GM23248 (cell line): ENCODE measurements at regions not wholly inside any gene's neighbourhood (a gene's known extent, or its start where the extent isn't known, plus 50 kb on each side); places are given as distances from the start of the nearest gene placed in this dataset.

Source experiments
- DNase-seq: peaks from one replicate; pipeline ENCODE4 v3.0.0-alpha.2; 2015
- H2AFZ ChIP-seq: fragments of 200-600 bp; sonication (generic); 2 replicates; pipeline ENCODE4 v1.6.1; 2016; ENCODE audit warnings: antibody characterized with exemption
- H3F3A ChIP-seq: fragments of 200-600 bp; sonication (generic); 2 replicates; pipeline ENCODE4 v1.6.1; 2016; ENCODE audit warnings: mild to moderate bottlenecking, antibody characterized with exemption, mixed run types; ENCODE audit not compliant: insufficient read depth
- H3K27ac ChIP-seq: fragments of 200-600 bp; sonication (generic); 2 replicates; pipeline ENCODE4 v1.5.1; 2016; ENCODE audit warnings: mild to moderate bottlenecking
- H3K27me3 ChIP-seq: fragments of 200-600 bp; sonication (generic); replicated peaks from 2 replicates; pipeline ENCODE4 v1.6.1; 2016; ENCODE audit warnings: mild to moderate bottlenecking; ENCODE audit not compliant: insufficient read depth
- H3K36me3 ChIP-seq: fragments of 200-600 bp; sonication (generic); 2 replicates; pipeline ENCODE4 v1.6.1; 2016; ENCODE audit warnings: low read depth, mild to moderate bottlenecking
- H3K4me1 ChIP-seq: fragments of 200-600 bp; sonication (generic); 2 replicates; pipeline ENCODE4 v1.6.1; 2016; ENCODE audit warnings: mild to moderate bottlenecking; ENCODE audit not compliant: insufficient read depth
- H3K4me2 ChIP-seq: fragments of 200-600 bp; sonication (generic); one replicate; pipeline ENCODE4 v1.6.1; 2016; ENCODE audit warnings: mild to moderate bottlenecking; ENCODE audit not compliant: unreplicated experiment
- H3K4me3 ChIP-seq: fragments of 200-600 bp; sonication (generic); 2 replicates; pipeline ENCODE4 v1.5.1; 2016; ENCODE audit warnings: mild to moderate bottlenecking
- H3K79me2 ChIP-seq: fragments of 200-600 bp; sonication (generic); 2 replicates; pipeline ENCODE4 v1.6.1; 2016; ENCODE audit warnings: mild to moderate bottlenecking; ENCODE audit not compliant: insufficient read depth
- H3K9ac ChIP-seq: fragments of 200-600 bp; sonication (generic); 2 replicates; pipeline ENCODE4 v1.6.1; 2016; ENCODE audit warnings: mild to moderate bottlenecking
- H3K9me2 ChIP-seq: fragments of 200-600 bp; sonication (generic); 2 replicates; pipeline ENCODE4 v1.6.1; 2016; ENCODE audit warnings: mixed run types, mild to moderate bottlenecking, moderate library complexity; ENCODE audit not compliant: insufficient read depth
- H3K9me3 ChIP-seq: fragments of 200-600 bp; sonication (generic); one replicate; pipeline ENCODE4 v1.6.1; 2017; ENCODE audit warnings: low read depth
- H4K20me1 ChIP-seq: fragments of 200-600 bp; sonication (generic); 2 replicates; pipeline ENCODE4 v1.6.0; 2016; ENCODE audit not compliant: insufficient read depth
- EZH2 ChIP-seq: fragments of 200-600 bp; sonication (generic); IDR thresholded peaks from 2 replicates; pipeline ENCODE4 v1.6.1; 2018; ENCODE audit warnings: antibody characterized with exemption, mild to moderate bottlenecking; ENCODE audit not compliant: insufficient read depth, poor library complexity, severe bottlenecking
- EZH2phosphoT487 ChIP-seq: fragments of 200-600 bp; sonication (generic); IDR thresholded peaks from 2 replicates; pipeline ENCODE4 v1.6.1; 2018; ENCODE audit warnings: antibody characterized with exemption, moderate library complexity, mild to moderate bottlenecking, low read depth; ENCODE audit not compliant: insufficient read depth
- WGBS, 2 experiments: methylation state at CpG; one replicate each; pipeline ENCODE4 v1.1.6; 2015 to 2017; ENCODE audit warnings: low lambda C conversion rate in 2 of 2, low coverage in 1 of 2; ENCODE audit errors: missing lambda C conversion rate in 2 of 2; 5-methylcytosine and 5-hydroxymethylcytosine counted together
- in situ Hi-C: fragments of 300-500 bp; cut with MboI; formaldehyde crosslinking; loops from 2 replicates; pipeline ENCODE4 v1.15.0; 2020

DNA sequence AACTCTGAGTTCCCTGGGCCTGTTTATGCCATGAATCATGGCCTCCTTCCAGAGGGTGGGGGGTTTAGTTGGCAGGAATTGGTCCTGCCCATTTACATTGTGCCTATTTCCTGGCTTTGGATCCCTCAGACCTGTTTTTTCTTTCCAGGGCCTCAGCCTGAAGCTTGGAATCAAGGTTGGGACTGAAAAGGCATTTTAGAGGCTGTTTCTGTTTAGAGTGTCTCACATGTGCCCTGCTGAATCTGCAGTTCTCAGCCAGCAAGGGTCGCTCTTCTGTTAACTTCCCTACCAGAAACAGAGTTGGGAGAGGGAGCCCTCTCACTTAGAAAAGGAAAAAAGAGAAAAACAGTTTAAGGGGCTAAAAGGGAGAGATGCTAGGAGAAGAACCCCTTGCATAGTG lies 191.1 kb downstream of the PTPRC start:
- no peaks in the 10 kb centered on the region for H3K9me3 ChIP-seq
- no peaks in the 10 kb centered on the region for H4K20me1 ChIP-seq
- H3K27ac ChIP-seq, result no peak overlapping the region
- WGBS, 2 experiments, result 0 to 17% methylated on average over 1 of the region's 1 CpG
- no peaks in the 10 kb centered on the region for H3F3A ChIP-seq
- no peaks in the 10 kb centered on the region for H3K9me2 ChIP-seq
- TF ChIP-seq EZH2phosphoT487 (no peak), EZH2 (no peak)
- peak; percentile 45 for DNase-seq
- H3K4me3 ChIP-seq, result no peak overlapping the region
- in situ Hi-C loops, result no loop called here
- no peaks in the 10 kb centered on the region for H3K79me2 ChIP-seq
- no peaks in the 10 kb centered on the region for H3K27me3 ChIP-seq
- no peaks in the 10 kb centered on the region for H3K36me3 ChIP-seq
- no peak overlapping the region for H3K4me2 ChIP-seq
- H2AFZ ChIP-seq, result no peak overlapping the region
- no peaks in the 10 kb centered on the region for H3K4me1 ChIP-seq
- H3K9ac ChIP-seq, result no peak overlapping the region

DNA sequence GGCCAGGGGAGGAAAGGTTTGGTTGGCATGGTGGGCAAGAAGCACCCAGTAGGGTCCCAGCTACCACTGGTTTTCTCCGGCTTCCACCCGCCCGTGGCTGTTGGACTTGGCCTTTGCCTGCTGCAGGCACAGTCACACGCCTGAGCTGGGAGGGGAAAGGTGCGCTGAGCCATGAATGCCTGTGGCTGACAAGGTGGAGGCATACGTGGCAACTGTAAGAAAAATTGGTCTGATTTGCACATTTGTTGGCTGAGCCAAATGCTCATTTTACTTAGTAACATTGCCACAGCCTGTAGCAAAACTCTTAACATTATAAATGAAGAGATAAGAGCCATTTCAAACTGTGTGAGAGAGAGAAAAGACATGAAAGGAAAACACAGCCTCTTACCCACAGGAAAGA lies 191.6 kb downstream of the PTPRC start:
- no peaks in the 10 kb centered on the region for H3K9me2 ChIP-seq
- H3K4me1 ChIP-seq, result no peaks in the 10 kb centered on the region
- H3K4me3 ChIP-seq, result no peak overlapping the region
- H3K27ac ChIP-seq, result no peak overlapping the region
- in situ Hi-C loops, result no loop called here
- H4K20me1 ChIP-seq, result no peaks in the 10 kb centered on the region
- H3K9ac ChIP-seq, result no peak overlapping the region
- H3K27me3 ChIP-seq, result no peaks in the 10 kb centered on the region
- no peaks in the 10 kb centered on the region for H3K79me2 ChIP-seq
- no peak for DNase-seq
- H3F3A ChIP-seq, result no peaks in the 10 kb centered on the region
- H3K4me2 ChIP-seq, result no peak overlapping the region
- H3K9me3 ChIP-seq, result no peaks in the 10 kb centered on the region
- no peak for TF ChIP-seq EZH2
- TF ChIP-seq EZH2phosphoT487, result no peak
- WGBS, 2 experiments, result 69 to 78% methylated on average over 6 of the region's 6 CpGs
- no peak overlapping the region for H2AFZ ChIP-seq
- H3K36me3 ChIP-seq, result no peaks in the 10 kb centered on the region

DNA sequence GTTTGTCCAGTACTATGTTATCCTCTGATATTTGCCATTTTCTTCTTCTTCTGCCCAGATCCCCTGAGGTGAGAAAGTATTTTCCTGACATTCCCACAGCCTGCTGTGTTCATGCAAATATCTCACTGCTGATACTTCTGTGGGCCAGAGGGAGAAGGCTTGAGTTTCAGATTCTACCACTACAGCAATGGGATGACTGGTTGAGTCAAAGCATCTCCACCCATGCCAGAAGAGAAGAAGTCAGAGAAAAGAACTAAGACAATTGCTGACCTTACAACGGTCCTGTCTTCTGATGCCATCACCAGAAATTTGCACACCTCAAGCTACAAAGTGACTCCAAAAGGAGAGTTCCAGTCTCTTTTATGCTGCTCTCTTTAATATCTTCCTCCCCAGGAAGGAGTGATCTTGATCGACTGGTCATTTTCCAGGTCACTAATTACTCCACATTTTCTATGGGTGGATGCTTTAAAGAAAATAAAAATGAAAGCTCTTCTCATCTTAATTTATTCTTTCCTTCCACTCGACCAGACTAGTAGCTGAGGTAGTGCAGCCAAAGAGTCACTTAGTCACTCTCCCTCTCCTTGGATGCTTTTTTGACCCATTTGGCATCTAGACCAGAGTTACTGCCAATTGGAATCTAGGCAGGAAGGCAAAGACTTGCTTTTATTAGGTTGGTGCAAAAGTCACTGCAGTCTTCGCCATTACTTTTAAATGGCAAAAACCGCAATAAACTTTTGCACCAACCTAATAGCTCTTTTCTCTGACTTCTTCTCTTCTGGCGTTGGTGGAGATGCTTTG lies 195.1 kb downstream of the PTPRC start:
- Histone ChIP-seq H2AFZ (no peak overlapping the region), H3K4me1 (no peaks in the 10 kb centered on the region), H3K9me3 (no peaks in the 10 kb centered on the region), H3K79me2 (no peaks in the 10 kb centered on the region), H3F3A (no peaks in the 10 kb centered on the region), H3K9me2 (no peaks in the 10 kb centered on the region), H3K4me3 (no peak overlapping the region), H3K9ac (no peak overlapping the region), H3K27me3 (no peaks in the 10 kb centered on the region), H3K4me2 (no peak overlapping the region), H3K36me3 (no peaks in the 10 kb centered on the region), H4K20me1 (no peaks in the 10 kb centered on the region), H3K27ac (no peak overlapping the region)
- in situ Hi-C loops, result no loop called here
- TF ChIP-seq EZH2 (no peak), EZH2phosphoT487 (no peak)
- 41% methylated on average over 6 of the region's 6 CpGs for WGBS, 2 experiments
- DNase-seq, result peak; percentile 8

DNA sequence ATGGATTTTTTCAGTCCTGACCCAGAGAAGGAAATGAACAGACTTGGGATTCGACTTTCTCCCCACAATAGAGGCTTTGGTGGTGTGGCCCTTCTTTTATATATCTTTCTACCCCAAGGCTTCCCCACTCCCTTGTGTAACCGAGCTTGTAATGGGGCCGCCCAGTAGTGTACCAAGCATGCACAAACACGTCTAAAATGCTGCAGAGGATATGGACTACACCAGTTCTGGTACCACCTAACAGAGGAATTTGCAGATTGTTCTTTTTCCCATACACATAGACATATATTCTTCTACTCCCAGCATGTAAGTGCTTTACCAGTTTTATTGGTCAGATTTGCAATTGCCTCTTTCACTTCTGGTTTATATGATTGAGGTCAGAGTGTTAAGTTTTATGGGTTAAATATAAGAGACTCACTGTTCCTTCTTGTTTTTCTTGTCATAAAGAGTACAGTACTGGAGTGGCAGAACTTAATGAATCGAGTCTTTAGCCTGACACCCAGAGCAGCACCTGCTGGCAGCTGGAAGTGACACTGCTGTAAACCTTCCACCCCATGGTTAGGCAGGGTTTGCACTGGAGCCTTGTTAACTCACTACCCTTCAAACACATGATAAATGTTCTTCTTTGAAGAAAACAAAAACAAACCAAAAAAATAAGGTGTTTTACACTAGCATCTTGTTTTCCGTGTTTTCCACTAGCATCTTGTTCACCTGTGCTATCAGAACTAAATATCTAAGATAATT lies 198.6 kb downstream of the PTPRC start:
- H3K4me2 ChIP-seq, result no peak overlapping the region
- H2AFZ ChIP-seq, result no peak overlapping the region
- H3K9ac ChIP-seq, result no peak overlapping the region
- no peaks in the 10 kb centered on the region for H3K27me3 ChIP-seq
- no peaks in the 10 kb centered on the region for H3K79me2 ChIP-seq
- no peaks in the 10 kb centered on the region for H3K9me2 ChIP-seq
- H3K36me3 ChIP-seq, result no peaks in the 10 kb centered on the region
- H3K4me1 ChIP-seq, result no peaks in the 10 kb centered on the region
- no peaks in the 10 kb centered on the region for H3F3A ChIP-seq
- H3K4me3 ChIP-seq, result no peak overlapping the region
- WGBS, 2 experiments, result 70 to 82% methylated on average over 6 of the region's 6 CpGs
- DNase-seq, result no peak
- TF ChIP-seq EZH2phosphoT487, result no peak
- TF ChIP-seq EZH2, result no peak
- H3K27ac ChIP-seq, result no peak overlapping the region
- H4K20me1 ChIP-seq, result no peaks in the 10 kb centered on the region
- in situ Hi-C loops, result no loop called here
- no peaks in the 10 kb centered on the region for H3K9me3 ChIP-seq
